Activated T-cell treated with anti-CD3 and anti-CD28 coated beads for 1 hour (primary cell): ENCODE measurements at regions not wholly inside any gene's neighbourhood (a gene's known extent, or its start where the extent isn't known, plus 50 kb on each side); places are given as distances from the start of the nearest gene placed in this dataset.
"Not testable (repeated sequence)": the region's sequence is repeated elsewhere in the genome, so short reads cannot be mapped to it uniquely, and the experiment has no call there.

ENCODE experiments used
- DNase-seq: peaks from one replicate; pipeline ENCODE4 v3.0.0-alpha.2; 2020; ENCODE audit warnings: low read depth

DNA sequence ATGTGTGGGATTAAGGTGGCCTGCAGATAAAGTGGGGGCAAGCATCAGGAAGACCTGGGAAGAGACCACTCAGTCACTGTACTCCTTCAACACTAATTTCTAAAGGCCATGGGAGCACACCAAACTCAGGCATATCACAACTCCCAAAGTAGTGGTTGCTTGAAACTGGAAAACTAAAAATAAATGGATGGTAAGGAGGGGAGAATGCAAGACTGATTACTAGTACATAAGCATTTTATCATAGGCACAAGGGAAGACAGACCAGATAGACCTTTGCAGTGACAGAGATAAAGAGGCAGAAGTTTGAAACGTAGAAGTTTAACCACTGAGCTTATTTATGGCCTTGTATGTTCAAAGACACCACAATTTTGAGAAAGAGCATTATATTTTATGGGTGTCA lies 1098.1 kb upstream of the CELF4 start:
- no peak for DNase-seq

DNA sequence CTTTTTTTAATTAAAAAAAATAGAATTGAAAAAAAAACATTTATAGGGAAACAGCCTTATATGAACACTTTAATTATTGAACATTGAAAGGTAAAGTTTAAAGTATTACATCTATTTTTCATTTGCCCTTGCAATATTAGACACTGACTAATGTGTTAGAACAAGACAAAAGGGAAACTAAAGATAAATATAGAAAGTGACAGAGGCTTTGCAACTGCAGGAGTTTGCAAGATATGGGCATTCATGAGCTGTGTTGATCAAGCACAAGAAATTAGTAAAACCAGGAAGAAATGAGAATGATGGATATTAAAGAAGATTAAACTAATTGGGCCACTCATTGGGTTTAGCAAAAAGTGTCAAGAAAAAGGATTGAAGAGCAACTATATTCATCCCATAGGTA lies 1097.7 kb upstream of the CELF4 start:
- no peak for DNase-seq

GRCh38 chr18:38654946-38655345 lies 1089.3 kb upstream of the CELF4 start:
- DNase-seq, result no peak

DNA sequence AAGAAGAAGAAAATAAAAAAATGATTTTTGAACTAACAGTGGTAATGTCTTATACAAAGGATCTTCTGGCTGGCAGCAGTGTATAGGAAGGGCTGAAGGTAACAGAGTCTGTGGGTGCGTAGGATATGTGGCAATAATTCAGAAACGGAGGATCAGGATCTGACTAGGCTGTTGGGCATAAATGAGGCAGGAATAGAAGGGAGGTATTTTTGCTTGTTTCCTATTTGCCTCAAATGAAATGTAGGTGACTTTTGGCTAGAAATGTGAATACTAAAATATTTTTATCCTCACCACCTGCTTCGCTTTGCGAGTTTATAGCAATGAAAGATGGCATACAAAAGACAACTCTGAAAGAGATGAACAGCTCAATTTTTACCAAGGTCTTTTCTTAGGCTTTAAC lies 1086.1 kb upstream of the CELF4 start:
- no peak for DNase-seq

GRCh38 chr18:38648179-38648578 lies 1082.6 kb upstream of the CELF4 start:
- DNase-seq, result no peak

GRCh38 chr18:38646296-38646695 lies 1080.7 kb upstream of the CELF4 start:
- no peak for DNase-seq

GRCh38 chr18:38644875-38645641 lies 1079.5 kb upstream of the CELF4 start:
- no peak for DNase-seq

DNA sequence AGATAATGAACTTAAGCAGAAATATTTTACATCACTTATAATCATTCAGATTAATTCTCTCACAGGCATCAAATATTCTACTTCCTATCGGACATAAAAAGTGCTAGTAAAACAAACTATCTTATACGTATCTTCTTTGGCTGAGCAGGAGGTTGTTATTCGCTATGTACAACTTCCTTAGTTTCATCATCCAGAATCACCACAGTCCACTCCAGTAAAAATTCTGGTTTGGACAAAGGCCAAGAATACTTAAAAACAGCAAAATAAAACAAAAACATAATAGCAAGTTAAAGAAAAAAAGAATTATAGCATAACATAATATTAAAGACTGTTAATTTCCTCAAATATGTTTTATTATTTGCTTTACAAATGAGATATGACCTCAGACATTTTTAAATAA lies 1077.1 kb upstream of the CELF4 start:
- DNase-seq, result no peak

- not testable (repeated sequence) for DNase-seq
These were observed 1074.1 kb upstream of the CELF4 start for GRCh38 chr18:38639700-38640099.

DNA sequence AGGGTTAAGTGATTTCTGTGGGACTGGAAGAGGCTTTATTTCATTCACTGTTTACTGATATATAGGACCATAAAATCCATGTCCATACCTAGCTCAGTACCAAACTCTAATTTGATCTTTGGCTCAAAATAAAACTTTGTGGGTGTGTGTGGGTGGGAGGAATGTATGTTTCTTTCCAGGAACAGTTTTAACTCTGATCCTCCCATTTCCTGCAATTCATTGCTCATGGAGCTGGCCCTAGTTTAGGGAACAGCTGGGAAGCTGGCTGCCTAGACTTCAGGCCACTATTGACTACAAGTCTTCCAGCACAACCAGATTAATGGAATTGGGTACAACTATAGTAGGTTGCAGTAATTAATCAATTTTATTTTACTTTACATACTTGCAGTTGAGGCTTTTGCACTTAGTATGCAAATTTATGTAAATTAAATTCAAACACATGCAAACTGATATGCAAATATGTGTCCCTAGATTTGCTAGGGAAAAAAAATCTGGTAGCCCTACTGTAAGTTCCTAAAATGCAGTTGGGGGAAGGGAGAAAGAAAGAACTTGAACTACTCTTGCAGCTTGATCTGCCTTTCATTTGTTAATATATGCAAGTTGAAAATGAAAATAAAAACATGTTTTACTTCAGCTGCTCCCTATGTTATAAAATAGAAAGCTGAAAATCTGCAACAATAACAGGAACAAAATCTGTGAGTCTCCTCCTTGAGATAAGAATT lies 1070.3 kb upstream of the CELF4 start:
- no peak for DNase-seq

DNA sequence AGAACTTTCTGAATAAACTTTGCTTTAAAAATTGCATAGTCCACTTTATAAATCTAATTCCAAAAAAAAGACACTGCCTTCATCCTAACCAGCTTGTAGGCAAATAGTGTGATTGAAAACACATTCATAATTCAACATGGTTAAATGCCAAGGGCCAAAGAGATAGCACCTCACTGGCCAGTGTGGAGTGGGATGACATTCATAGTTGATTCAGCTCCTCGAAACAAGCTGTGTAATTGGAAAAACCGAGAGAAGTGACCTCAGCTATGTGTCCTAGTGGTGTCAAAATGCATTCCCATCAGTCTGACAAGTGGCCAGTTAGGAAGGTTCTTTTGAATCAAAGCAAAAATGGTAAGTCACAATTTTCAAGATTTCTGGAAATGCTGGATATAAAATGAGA lies 1068.5 kb upstream of the CELF4 start:
- no peak for DNase-seq

- no peak for DNase-seq
These were observed 1067.7 kb upstream of the CELF4 start for GRCh38 chr18:38633333-38633732.

- DNase-seq, result no peak
These were observed 1053.5 kb upstream of the CELF4 start for GRCh38 chr18:38619129-38619528.

- no peak for DNase-seq
These were observed 1050.7 kb upstream of the CELF4 start for GRCh38 chr18:38616306-38616705.

GRCh38 chr18:38612904-38613303 lies 1047.3 kb upstream of the CELF4 start:
- DNase-seq, result no peak

- no peak for DNase-seq
These were observed 1045.7 kb upstream of the CELF4 start for GRCh38 chr18:38611036-38611964.

DNA sequence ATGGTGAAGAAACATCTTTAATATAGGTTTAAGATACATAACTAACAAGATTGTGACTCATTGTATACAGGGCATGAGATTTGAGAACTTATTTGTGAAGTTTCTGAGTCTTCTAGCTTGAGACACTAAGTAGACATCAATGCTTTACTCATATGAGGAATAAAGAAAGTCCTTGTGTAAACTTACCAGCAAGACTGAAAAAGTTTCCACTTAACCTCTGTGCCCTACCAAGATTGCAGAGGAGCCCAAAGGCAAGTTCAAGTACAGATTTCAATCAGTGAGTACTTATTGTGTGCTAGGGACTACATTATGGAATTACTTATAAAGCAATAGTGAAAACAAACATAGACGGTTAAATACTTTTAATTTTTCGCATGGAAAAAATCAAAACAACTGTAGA lies 1041.2 kb upstream of the CELF4 start:
- no peak for DNase-seq

DNA sequence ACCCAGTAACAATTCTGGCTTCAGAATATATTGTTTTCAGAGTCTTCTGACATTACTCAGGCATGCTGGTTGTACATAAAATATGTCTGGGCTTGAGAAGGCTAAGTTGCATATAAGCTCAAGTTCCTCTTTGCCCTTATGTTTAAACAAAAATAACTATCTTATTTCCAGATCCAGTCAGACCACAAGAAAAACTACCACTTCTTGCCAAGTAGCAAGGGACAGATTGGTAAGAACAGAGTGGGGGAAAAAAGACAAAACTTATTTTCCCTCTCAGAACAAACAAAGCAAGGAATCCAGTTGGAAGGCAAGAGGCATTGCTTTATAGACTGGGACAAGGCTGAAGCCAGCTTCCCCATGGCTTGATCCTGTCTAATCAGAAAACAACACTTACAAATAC lies 1036.7 kb upstream of the CELF4 start:
- no peak for DNase-seq

DNA sequence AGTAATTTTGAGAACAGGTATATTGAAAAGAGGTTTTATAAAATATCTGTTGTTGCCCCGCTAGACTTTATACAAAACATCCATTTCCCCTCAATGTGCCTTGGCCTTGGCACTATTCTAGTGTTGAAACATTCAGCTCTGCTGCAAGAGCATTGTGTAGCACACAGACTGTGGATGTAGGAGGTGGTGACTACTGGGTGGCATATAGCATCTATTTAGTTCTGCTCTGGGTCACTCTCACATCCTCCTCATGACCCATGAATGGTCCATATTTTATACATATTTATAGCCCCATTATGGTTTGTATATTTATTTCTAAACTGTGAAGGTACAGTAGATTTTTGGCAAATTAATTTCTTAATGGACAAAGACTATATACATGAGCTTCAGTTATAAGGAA lies 1022.0 kb upstream of the CELF4 start:
- no peak for DNase-seq

GRCh38 chr18:38586327-38586726 lies 1020.7 kb upstream of the CELF4 start:
- DNase-seq, result no peak

- no peak for DNase-seq
These were observed 1014.2 kb upstream of the CELF4 start for GRCh38 chr18:38579764-38580163.

DNA sequence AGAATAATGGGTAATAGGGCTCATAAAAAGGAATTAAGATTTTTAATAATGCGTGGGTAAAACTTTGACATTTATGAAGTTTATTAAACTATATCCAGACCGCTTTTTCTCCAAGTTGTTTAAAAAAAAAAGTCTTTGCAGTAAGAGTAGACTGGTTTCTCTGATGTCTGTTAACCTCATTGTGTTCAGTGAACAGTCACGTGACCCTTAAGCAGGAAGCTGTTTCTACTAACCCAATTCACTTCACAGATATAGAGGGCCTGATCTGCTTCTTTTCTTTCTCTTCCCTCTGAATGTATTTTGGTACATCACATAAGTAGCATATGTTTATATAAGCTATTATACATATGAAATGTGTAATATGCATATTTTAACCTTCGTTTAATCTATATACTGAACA lies 1011.3 kb upstream of the CELF4 start:
- no peak for DNase-seq

GRCh38 chr18:38576349-38576748 lies 1010.8 kb upstream of the CELF4 start:
- no peak for DNase-seq
